ENCODE measurements at regions not wholly inside any gene's neighbourhood (a gene's known extent, or its start where the extent isn't known, plus 50 kb on each side); places are given as distances from the start of the nearest gene placed in this dataset.

DNA sequence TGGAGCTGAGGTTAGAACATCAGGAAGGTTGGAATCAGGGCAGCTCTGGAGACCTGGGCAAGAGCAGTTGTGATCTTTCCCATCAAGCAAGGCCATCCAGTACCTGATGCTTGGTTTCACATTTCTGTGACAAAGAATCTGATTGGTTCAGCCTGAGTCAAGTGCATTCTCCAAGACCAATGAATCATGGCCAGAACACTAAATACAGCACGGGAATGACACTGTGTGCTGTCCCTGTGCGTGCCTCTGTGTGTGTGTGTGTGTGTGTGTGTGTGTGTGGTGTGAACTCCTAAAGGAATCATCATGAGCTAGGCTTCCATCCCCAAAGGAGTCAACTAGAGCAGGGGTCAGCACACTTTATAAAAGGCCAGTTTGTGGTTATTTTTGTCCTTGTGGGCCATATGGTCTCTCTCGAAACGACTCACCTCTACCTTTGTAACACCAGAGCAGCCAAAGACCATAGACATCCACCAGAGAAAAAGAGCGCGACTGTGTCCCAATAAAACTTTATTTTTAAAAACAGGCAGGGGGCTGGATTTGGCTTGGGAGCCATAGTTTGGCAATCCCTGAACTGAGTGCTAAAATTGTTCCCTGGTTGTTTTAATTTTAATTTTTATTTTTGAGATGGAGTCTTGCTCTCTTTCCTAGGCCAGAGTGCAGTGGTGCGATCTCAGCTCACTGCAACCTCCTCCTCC lies 99.7 kb downstream of the INHBB start:
- TF ChIP-seq, protein P1, sequence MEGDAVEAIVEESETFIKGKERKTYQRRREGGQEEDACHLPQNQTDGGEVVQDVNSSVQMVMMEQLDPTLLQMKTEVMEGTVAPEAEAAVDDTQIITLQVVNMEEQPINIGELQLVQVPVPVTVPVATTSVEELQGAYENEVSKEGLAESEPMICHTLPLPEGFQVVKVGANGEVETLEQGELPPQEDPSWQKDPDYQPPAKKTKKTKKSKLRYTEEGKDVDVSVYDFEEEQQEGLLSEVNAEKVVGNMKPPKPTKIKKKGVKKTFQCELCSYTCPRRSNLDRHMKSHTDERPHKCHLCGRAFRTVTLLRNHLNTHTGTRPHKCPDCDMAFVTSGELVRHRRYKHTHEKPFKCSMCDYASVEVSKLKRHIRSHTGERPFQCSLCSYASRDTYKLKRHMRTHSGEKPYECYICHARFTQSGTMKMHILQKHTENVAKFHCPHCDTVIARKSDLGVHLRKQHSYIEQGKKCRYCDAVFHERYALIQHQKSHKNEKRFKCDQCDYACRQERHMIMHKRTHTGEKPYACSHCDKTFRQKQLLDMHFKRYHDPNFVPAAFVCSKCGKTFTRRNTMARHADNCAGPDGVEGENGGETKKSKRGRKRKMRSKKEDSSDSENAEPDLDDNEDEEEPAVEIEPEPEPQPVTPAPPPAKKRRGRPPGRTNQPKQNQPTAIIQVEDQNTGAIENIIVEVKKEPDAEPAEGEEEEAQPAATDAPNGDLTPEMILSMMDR (IDR thresholded peaks at IDR 0.05; ENCODE audit: low read length), result no peak
- no peak for TF ChIP-seq EZH2phosphoT487 (IDR thresholded peaks at IDR 0.05; ENCODE audit: low read length)
- no peak for TF ChIP-seq EZH2 (optimal IDR thresholded peaks at IDR 0.05; ENCODE audit: low read depth, low read length)

Data from MM.1S (cell line).